GM18508 (cell line): ENCODE measurements at regions not wholly inside any gene's neighbourhood (a gene's known extent, or its start where the extent isn't known, plus 50 kb on each side); places are given as distances from the start of the nearest gene placed in this dataset.

ENCODE experiments used
- ATAC-seq: cut with Tn5 transposase; IDR thresholded peaks from one replicate; pipeline ENCODE4 v1.9.1; 2021; ENCODE audit warnings: moderate number of reproducible peaks; ENCODE audit not compliant: insufficient read depth, unreplicated experiment

GRCh38 chr6:147751232-147751631, 242.7 kb downstream of the SAMD5 start:
- ATAC-seq: no peak

GRCh38 chr6:147752689-147753403, 244.4 kb downstream of the SAMD5 start:
- ATAC-seq: no peak

- ATAC-seq: no peak
Measured at GRCh38 chr6:147755999-147756398, 247.5 kb downstream of the SAMD5 start.

- no peak for ATAC-seq
Measured at GRCh38 chr6:147756891-147757290, 248.4 kb downstream of the SAMD5 start.

- no peak for ATAC-seq
Measured at GRCh38 chr6:147757291-147757690, 248.8 kb downstream of the SAMD5 start.

GRCh38 chr6:147758303-147758702, 249.8 kb downstream of the SAMD5 start:
- no peak for ATAC-seq

GRCh38 chr6:147759093-147759492, 250.6 kb downstream of the SAMD5 start:
- ATAC-seq: no peak

GRCh38 chr6:147759536-147759935, 251.0 kb downstream of the SAMD5 start:
- no peak for ATAC-seq

- no peak for ATAC-seq
Measured at GRCh38 chr6:147765541-147765940, 257.1 kb downstream of the SAMD5 start.

- ATAC-seq: no peak
Measured at GRCh38 chr6:147768969-147769368, 260.5 kb downstream of the SAMD5 start.

GRCh38 chr6:147769496-147770087, 261.1 kb downstream of the SAMD5 start:
- no peak for ATAC-seq

GRCh38 chr6:147770221-147770620, 261.7 kb downstream of the SAMD5 start:
- no peak for ATAC-seq

GRCh38 chr6:147772724-147773123, 264.2 kb downstream of the SAMD5 start:
- no peak for ATAC-seq

- ATAC-seq: no peak
Measured at GRCh38 chr6:147774856-147775255, 266.4 kb downstream of the SAMD5 start.

- ATAC-seq: no peak
Measured at GRCh38 chr6:147776631-147777213, 268.2 kb downstream of the SAMD5 start.

- ATAC-seq: no peak
Measured at GRCh38 chr6:147779624-147780023, 271.1 kb downstream of the SAMD5 start.

GRCh38 chr6:147782302-147782701, 273.8 kb downstream of the SAMD5 start:
- no peak for ATAC-seq

GRCh38 chr6:147784371-147784770, 275.9 kb downstream of the SAMD5 start:
- no peak for ATAC-seq

- no peak for ATAC-seq
Measured at GRCh38 chr6:147787417-147787816, 278.9 kb downstream of the SAMD5 start.

- no peak for ATAC-seq
Measured at GRCh38 chr6:147789430-147789947, 281.0 kb downstream of the SAMD5 start.

- no peak for ATAC-seq
Measured at GRCh38 chr6:147793871-147794643, 285.6 kb downstream of the SAMD5 start.
